ENCODE measurements at regions not wholly inside any gene's neighbourhood (a gene's known extent, or its start where the extent isn't known, plus 50 kb on each side); places are given as distances from the start of the nearest gene placed in this dataset.

- in situ Hi-C loops (cut with MboI; ENCODE audit: low pct_unique_long_range_greater_than_20kb, low sequenced_read_pairs, unreplicated experiment): no loop called here
- no peak for DNase-seq (ENCODE audit: low spot score)
- TF ChIP-seq CTCF (IDR thresholded peaks at IDR 0.05; ENCODE audit: extremely low read depth, insufficient read depth, missing control alignments): no peak
Measured at GRCh38 chr5:174511714-174512253, 212.6 kb upstream of the MSX2 start.

- in situ Hi-C loops (cut with MboI; ENCODE audit: low pct_unique_long_range_greater_than_20kb, low sequenced_read_pairs, unreplicated experiment): no loop called here
- DNase-seq (ENCODE audit: low spot score): no peak
- TF ChIP-seq CTCF (IDR thresholded peaks at IDR 0.05; ENCODE audit: extremely low read depth, insufficient read depth, missing control alignments): no peak
Measured at GRCh38 chr5:174514325-174514724, 210.1 kb upstream of the MSX2 start.

- no peak for DNase-seq (ENCODE audit: low spot score)
- in situ Hi-C loops (cut with MboI; ENCODE audit: low pct_unique_long_range_greater_than_20kb, low sequenced_read_pairs, unreplicated experiment): no loop called here
- TF ChIP-seq CTCF (IDR thresholded peaks at IDR 0.05; ENCODE audit: extremely low read depth, insufficient read depth, missing control alignments): no peak
Measured at GRCh38 chr5:174514983-174515394, 209.4 kb upstream of the MSX2 start.

GRCh38 chr5:174516741-174517140 is 207.6 kb upstream of the MSX2 start:
- no peak for DNase-seq (ENCODE audit: low spot score)
- in situ Hi-C loops (cut with MboI; ENCODE audit: low pct_unique_long_range_greater_than_20kb, low sequenced_read_pairs, unreplicated experiment): no loop called here
- no peak for TF ChIP-seq CTCF (IDR thresholded peaks at IDR 0.05; ENCODE audit: extremely low read depth, insufficient read depth, missing control alignments)

GRCh38 chr5:174518512-174518911 is 205.9 kb upstream of the MSX2 start:
- in situ Hi-C loops (cut with MboI; ENCODE audit: low pct_unique_long_range_greater_than_20kb, low sequenced_read_pairs, unreplicated experiment): no loop called here
- no peak for TF ChIP-seq CTCF (IDR thresholded peaks at IDR 0.05; ENCODE audit: extremely low read depth, insufficient read depth, missing control alignments)

GRCh38 chr5:174520420-174521396 is 203.7 kb upstream of the MSX2 start:
- in situ Hi-C loops (cut with MboI; ENCODE audit: low pct_unique_long_range_greater_than_20kb, low sequenced_read_pairs, unreplicated experiment): no loop called here

More at GRCh38 chr5:174518512-174518911, 205.9 kb upstream of the MSX2 start:
- no peak for DNase-seq (ENCODE audit: low spot score)

More at GRCh38 chr5:174520420-174521396, 203.7 kb upstream of the MSX2 start:
- no peak for TF ChIP-seq CTCF (IDR thresholded peaks at IDR 0.05; ENCODE audit: extremely low read depth, insufficient read depth, missing control alignments)
- no peak for DNase-seq (ENCODE audit: low spot score)
